Rectal smooth muscle tissue (tissue), 1 donor: ENCODE measurements at regions not wholly inside any gene's neighbourhood (a gene's known extent, or its start where the extent isn't known, plus 50 kb on each side); places are given as distances from the start of the nearest gene placed in this dataset.

Source experiments
- H3K27ac ChIP-seq: one replicate; pipeline ENCODE4 v1.7.0; 2013; ENCODE audit warnings: low read depth, low read length, inconsistent platforms
- H3K27me3 ChIP-seq: one replicate; pipeline ENCODE4 v1.7.0; 2013; ENCODE audit warnings: low read length; ENCODE audit not compliant: control insufficient read depth, insufficient read depth
- H3K36me3 ChIP-seq: one replicate; pipeline ENCODE4 v1.7.0; 2013; ENCODE audit warnings: low read length; ENCODE audit not compliant: control insufficient read depth, insufficient read depth
- H3K4me1 ChIP-seq: one replicate; pipeline ENCODE4 v1.7.0; 2013; ENCODE audit warnings: low read length; ENCODE audit not compliant: control insufficient read depth, insufficient read depth
- H3K4me3 ChIP-seq: one replicate; pipeline ENCODE4 v1.7.0; 2013; ENCODE audit warnings: low read length
- H3K9ac ChIP-seq: one replicate; pipeline ENCODE4 v1.7.0; 2013; ENCODE audit warnings: low read length

DNA sequence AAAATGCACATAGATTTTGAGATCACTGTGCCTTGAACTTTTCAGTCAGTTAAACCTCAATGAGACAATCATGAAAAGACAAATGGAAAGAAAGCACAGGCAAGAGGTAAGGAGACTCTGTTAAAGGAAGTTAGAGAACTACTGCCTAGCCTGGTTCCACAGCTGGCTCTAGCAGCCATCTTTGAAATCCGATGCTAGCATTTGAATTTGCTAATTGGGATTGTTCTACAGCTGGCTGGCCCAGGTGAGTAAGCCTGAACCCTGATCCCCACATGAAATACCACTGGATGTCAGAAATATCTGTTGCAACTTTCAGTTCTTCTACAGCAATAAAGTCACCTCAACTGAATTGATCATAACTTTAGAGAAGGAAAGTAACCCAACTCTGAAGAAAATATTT, 315.2 kb upstream of the CHAC2 start:
- H3K4me1 ChIP-seq: no peaks in the 10 kb centered on the region
- no peak overlapping the region for H3K4me3 ChIP-seq
- no peaks in the 10 kb centered on the region for H3K27me3 ChIP-seq
- H3K27ac ChIP-seq: no peak overlapping the region
- no peak overlapping the region for H3K9ac ChIP-seq
- H3K36me3 ChIP-seq: no peaks in the 10 kb centered on the region

DNA sequence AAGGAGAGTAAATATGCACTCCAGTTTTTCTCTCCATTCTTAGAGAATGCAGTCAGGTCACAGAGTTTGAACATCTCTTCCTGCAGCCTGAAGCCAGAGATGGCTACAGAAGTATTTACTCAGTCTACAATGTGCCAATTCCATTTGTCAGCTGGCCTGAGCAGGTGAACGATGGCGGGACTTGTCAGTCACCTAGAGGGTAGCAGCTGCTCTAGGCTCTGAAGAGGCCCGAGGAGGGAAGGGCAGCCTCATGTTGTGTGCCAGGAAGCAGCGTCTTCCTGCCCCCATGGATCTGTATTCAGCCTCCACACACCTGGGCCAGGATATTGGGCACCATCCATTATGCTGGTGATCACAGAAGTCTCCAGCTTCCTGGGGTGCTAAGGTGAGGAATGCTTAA, 316.7 kb upstream of the CHAC2 start:
- Histone ChIP-seq H3K27ac (no peak overlapping the region), H3K36me3 (no peaks in the 10 kb centered on the region), H3K27me3 (no peaks in the 10 kb centered on the region), H3K9ac (no peak overlapping the region), H3K4me1 (no peaks in the 10 kb centered on the region), H3K4me3 (no peak overlapping the region)

DNA sequence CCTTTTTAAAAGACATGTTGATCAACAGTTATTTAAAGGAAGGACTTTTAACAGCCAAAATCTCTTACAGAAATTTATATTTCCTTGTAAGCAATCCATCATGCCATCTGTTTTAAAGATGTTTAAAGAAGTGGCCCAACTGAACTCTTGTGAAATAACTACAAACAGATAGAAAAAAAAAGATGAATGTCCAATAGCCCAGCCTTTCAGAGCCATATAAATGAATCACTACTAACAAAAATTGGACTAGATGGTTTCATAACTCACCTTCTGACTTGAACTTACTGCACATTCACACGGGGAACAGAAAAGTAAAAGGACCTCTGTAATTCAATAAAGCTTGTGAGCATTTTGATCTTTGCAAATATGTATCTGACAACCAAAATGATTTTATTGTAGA, 319.0 kb upstream of the CHAC2 start:
- no peaks in the 10 kb centered on the region for H3K36me3 ChIP-seq
- no peaks in the 10 kb centered on the region for H3K27me3 ChIP-seq
- H3K4me1 ChIP-seq: no peaks in the 10 kb centered on the region
- no peak overlapping the region for H3K27ac ChIP-seq
- no peak overlapping the region for H3K9ac ChIP-seq
- H3K4me3 ChIP-seq: no peak overlapping the region

DNA sequence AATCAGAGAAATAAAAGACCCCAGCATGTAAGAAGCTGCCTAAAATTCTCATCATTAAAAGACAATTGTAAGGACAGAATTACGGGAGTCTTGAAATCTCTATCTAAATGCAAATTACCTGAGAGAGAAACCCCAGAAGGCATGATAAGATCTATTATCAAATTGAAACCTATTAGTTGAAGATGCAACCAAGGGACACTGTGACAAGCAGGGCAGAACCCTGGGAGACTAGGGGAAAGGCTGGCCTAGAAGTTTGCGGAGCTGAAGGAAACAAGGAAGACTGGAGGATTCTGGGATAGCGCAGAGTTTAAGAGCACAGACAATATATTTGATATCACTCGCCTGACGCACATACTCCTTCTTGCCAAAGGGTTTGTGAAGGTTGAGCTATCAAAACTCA, 319.5 kb upstream of the CHAC2 start:
- no peak overlapping the region for H3K27ac ChIP-seq
- H3K4me1 ChIP-seq: no peaks in the 10 kb centered on the region
- no peaks in the 10 kb centered on the region for H3K27me3 ChIP-seq
- H3K9ac ChIP-seq: no peak overlapping the region
- H3K4me3 ChIP-seq: no peak overlapping the region
- no peaks in the 10 kb centered on the region for H3K36me3 ChIP-seq

DNA sequence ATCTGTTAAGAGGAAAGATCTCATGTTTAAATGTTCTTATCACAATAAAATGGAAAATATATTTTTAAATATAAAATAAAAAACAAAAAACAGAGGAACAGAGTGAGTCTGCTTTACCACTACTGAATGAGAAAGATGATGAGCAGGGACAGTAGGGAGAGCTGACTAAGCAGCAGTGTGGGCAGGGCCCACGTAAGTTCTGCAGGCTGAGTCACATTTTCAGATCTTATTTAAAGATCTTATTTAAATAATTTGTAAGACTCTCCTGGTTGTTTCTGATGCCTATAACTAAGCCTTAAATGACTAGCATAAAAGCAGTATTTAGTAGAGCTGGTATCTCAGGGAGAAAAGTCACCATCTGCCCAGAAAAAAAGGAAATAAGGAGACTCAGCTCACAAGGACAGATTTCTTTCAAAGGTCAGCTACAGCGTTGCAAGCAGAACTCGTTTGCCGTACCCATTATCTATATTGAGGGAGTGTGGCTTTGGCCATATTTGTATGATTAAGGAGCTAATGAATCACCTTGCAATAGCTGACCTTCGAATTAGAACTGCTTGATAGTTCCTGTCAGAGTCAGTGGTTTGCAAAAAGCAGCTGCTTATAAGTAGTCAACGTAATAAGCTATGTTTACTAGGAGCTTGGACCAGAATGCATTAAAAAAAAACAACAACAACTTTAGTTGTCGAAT, 322.1 kb upstream of the CHAC2 start:
- H3K4me3 ChIP-seq: no peak overlapping the region
- H3K9ac ChIP-seq: no peak overlapping the region
- H3K4me1 ChIP-seq: no peaks in the 10 kb centered on the region
- no peak overlapping the region for H3K27ac ChIP-seq
- no peaks in the 10 kb centered on the region for H3K27me3 ChIP-seq
- H3K36me3 ChIP-seq: no peaks in the 10 kb centered on the region

DNA sequence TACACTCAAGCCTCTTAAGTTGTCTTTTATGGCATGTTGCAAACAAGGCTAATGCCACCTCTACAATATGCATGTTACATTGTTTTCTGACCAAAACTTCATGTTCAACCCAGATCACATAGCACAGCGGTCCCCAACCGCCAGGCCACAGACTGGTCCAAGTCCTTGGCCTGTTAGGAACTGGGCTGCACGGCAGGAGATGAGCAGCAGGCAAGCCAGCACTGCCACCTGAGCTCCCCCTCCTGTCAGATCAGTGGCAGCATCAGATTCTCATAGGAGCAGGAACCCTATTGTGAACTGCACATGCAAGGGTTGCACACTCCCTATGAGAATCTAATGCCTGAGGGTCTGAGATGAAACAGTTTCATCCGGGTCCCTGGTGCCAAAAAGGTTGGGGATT, 324.8 kb upstream of the CHAC2 start:
- H3K4me1 ChIP-seq: no peaks in the 10 kb centered on the region
- no peak overlapping the region for H3K27ac ChIP-seq
- H3K9ac ChIP-seq: no peak overlapping the region
- H3K36me3 ChIP-seq: no peaks in the 10 kb centered on the region
- no peak overlapping the region for H3K4me3 ChIP-seq
- H3K27me3 ChIP-seq: no peaks in the 10 kb centered on the region

DNA sequence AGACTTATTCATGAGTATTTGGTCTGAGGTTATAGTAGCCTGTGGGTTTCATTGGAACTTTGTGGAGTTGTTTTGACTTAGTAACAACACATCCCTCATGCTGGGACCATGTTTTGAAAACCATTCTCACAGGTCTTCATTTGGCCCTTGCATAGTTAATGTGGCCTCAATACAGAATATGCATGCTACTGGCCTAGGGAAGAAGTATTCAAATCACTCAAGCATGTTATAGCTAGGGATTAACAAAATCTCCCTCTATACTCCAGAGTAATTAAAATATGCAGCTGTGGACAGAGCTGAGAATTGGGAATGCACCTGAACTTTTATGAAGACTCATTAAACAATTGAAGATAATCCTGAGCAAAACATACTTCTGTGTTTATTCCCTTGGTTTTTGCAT, 325.5 kb upstream of the CHAC2 start:
- no peaks in the 10 kb centered on the region for H3K36me3 ChIP-seq
- H3K4me3 ChIP-seq: no peak overlapping the region
- no peak overlapping the region for H3K27ac ChIP-seq
- no peak overlapping the region for H3K9ac ChIP-seq
- no peaks in the 10 kb centered on the region for H3K27me3 ChIP-seq
- no peaks in the 10 kb centered on the region for H3K4me1 ChIP-seq

DNA sequence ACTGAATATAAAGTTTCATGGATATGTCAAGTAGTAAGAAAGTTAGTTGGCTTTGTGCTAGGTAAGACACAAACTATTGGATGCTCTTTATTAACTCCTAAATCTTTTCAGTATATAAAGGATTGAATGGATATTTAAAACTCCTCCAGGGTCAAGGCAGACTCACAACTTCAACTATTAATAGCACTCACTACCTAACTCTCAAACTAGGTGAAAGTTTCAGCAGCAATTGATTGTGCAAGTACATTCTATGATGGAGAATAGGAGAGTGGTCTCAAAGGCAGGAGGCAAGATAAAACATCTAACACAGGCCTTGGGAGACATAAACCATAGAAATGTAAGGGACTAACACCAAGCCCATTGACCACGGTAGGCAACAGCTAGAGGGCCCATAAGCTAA, 328.9 kb upstream of the CHAC2 start:
- Histone ChIP-seq H3K27me3 (no peaks in the 10 kb centered on the region), H3K9ac (no peak overlapping the region), H3K4me3 (no peak overlapping the region), H3K4me1 (no peaks in the 10 kb centered on the region), H3K36me3 (no peaks in the 10 kb centered on the region), H3K27ac (no peak overlapping the region)

DNA sequence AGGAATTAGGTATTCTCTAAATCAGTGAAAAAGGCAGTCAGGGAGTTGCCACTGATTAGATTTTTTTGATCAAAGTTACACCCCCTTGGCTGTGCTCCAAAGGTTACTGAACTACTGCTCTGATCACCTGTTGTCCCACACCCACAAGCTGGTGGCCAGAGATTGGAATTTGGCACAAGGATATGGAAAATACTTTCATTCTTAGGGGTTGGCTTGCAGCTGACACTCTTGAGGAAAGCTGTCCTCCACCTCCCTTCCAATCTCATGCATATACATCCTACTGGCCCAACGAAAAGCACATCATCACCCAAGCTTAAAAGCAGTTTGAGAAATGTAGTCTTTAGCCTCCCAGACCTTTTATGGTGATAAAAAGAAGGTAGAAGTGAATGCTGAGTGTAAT, 329.5 kb upstream of the CHAC2 start:
- H3K36me3 ChIP-seq: no peaks in the 10 kb centered on the region

DNA sequence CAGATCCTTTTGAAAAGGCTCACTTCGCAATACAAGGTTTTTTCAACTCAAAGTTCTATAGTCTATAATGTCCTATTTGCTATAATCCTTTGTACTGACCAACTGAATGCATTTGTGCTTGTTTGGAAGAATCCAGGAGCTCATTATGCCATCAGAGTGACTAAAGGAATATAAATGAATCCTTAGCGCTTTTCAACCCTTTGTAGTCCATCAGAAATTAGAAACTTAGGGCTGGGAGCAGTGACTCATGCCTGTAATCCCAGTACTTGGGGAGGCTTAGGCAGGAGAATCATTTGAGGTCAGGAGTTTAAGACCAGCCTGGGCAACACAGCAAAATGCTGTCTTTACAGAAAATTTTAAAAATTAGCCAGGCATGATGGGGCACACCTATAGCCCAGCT, 330.2 kb upstream of the CHAC2 start:
- no peaks in the 10 kb centered on the region for H3K4me1 ChIP-seq
- no peak overlapping the region for H3K9ac ChIP-seq
- no peaks in the 10 kb centered on the region for H3K27me3 ChIP-seq
- H3K4me3 ChIP-seq: no peak overlapping the region
- no peak overlapping the region for H3K27ac ChIP-seq
- no peaks in the 10 kb centered on the region for H3K36me3 ChIP-seq

More for the DNA sequence above, 329.5 kb upstream of the CHAC2 start:
- Histone ChIP-seq H3K9ac (no peak overlapping the region), H3K27ac (no peak overlapping the region), H3K4me1 (no peaks in the 10 kb centered on the region), H3K27me3 (no peaks in the 10 kb centered on the region), H3K4me3 (no peak overlapping the region)

DNA sequence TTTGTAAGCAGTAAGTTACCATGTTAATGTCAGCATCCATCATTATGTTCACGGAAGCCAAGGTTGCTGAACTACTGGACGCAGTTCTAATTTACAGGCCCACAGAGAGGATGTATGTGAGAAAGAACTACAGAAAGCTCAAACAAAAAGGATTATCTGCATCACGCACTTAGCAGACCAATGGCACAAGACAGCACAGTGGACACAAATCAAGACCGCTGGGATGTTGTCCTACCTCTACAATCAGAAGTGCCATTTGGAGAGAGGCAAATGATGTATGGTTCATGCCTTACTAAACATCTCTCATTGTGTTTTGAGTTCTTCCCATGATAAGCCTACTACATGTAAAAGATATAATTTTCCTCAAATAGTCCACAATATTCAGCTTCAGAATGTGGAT, 330.7 kb upstream of the CHAC2 start:
- H3K9ac ChIP-seq: no peak overlapping the region
- no peaks in the 10 kb centered on the region for H3K27me3 ChIP-seq
- H3K4me3 ChIP-seq: no peak overlapping the region
- H3K27ac ChIP-seq: no peak overlapping the region
- no peaks in the 10 kb centered on the region for H3K36me3 ChIP-seq
- H3K4me1 ChIP-seq: no peaks in the 10 kb centered on the region

DNA sequence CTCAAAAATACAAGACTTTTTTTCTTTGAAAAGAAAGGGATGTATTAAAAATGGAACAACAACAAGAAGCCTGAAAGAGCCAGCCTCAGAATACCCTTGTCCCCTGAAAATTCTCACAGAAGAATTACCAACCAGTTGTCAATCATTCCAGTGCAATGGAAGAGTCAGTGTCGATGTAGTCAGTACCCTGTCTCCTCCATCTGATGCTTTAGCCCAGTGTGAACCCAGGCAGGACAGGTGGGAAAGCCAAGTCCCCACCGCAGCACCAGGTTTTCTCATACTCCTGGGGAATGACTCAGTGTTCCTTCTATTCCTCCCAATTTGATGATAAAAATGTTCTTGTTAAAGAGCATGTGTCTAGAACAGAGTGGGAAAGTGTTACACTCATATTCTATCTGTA, 332.0 kb upstream of the CHAC2 start:
- no peak overlapping the region for H3K27ac ChIP-seq
- H3K27me3 ChIP-seq: no peaks in the 10 kb centered on the region
- H3K9ac ChIP-seq: no peak overlapping the region

DNA sequence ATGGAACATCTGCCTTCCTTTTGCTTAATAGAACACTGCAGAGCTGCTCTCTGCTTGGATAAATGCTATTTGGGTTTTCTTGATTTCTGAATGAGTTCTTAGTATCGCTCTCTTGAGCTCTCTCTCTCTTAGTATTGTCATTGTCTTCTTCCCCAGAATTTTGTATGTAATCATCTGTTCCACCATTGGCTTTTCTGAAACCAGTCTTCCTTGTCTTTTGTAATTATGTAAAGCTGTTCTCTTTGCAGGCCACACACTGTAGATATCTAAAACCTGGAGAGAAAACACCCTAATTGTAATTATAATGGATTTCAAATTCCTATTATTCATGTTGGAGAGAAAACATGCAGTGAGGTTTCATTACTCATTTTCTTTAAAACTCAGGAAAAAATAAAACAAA, 333.1 kb upstream of the CHAC2 start:
- H3K4me3 ChIP-seq: no peak overlapping the region
- H3K9ac ChIP-seq: no peak overlapping the region
- H3K4me1 ChIP-seq: no peaks in the 10 kb centered on the region
- no peak overlapping the region for H3K27ac ChIP-seq
- H3K36me3 ChIP-seq: no peaks in the 10 kb centered on the region
- no peaks in the 10 kb centered on the region for H3K27me3 ChIP-seq

More for the DNA sequence above, 332.0 kb upstream of the CHAC2 start:
- Histone ChIP-seq H3K4me3 (no peak overlapping the region), H3K36me3 (no peaks in the 10 kb centered on the region), H3K4me1 (no peaks in the 10 kb centered on the region)
